ENCODE measurements at regions not wholly inside any gene's neighbourhood (a gene's known extent, or its start where the extent isn't known, plus 50 kb on each side); places are given as distances from the start of the nearest gene placed in this dataset.
A peak's percentile ranks its signal among the peaks of the same experiment; 100 is the strongest.

DNA sequence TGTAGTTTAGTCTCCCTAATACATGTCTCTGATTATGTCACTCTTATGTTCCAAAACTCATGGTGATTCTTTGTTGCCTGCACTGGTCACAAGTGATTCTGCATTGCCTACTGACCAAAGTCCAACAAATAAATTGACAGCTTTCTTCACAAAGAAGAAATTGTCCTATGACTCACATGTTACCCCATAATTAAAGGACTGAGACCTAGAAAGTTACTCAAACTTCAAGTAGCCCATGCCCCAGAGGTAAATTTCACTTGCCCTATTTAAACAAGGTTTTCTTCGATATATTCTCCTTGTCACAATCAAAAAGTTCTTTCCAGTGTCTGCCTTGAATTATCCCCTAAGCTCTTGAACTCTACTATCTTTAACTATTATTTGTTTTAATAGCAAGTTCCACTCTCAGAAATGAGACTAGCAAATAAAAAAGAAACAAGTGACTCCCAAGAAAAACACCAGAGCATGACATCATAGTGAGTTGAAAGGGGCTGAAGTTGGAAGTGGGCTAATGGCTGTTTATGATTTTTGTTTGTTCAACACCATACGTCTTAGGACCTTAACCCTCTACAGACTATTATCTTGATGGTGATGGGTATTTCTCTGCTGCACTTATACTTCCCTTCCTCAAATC, 94.5 kb upstream of the BLID start:
- Histone ChIP-seq H3K27ac (ENCODE audit: low read depth in 2 of 2, low read length in 2 of 2) (no peak overlapping the region), H3K4me3 (ENCODE audit: low read length in 2 of 2) (no peak overlapping the region), H3K27me3 (ENCODE audit: control insufficient read depth in 2 of 2, insufficient read depth in 2 of 2, low read length in 2 of 2) (no peaks in the 10 kb centered on the region), H3K9me3 (ENCODE audit: control insufficient read depth in 2 of 2, low read length in 2 of 2) (no peaks in the 10 kb centered on the region), H3K36me3 (ENCODE audit: control insufficient read depth in 2 of 2, insufficient read depth in 2 of 2, low read length in 2 of 2) (no peaks in the 10 kb centered on the region), H3K9ac (ENCODE audit: low read depth in 1 of 2, low read length in 2 of 2) (no peak overlapping the region), H3K4me1 (ENCODE audit: control insufficient read depth in 2 of 2, insufficient read depth in 2 of 2, low read length in 2 of 2) (no peaks in the 10 kb centered on the region)

DNA sequence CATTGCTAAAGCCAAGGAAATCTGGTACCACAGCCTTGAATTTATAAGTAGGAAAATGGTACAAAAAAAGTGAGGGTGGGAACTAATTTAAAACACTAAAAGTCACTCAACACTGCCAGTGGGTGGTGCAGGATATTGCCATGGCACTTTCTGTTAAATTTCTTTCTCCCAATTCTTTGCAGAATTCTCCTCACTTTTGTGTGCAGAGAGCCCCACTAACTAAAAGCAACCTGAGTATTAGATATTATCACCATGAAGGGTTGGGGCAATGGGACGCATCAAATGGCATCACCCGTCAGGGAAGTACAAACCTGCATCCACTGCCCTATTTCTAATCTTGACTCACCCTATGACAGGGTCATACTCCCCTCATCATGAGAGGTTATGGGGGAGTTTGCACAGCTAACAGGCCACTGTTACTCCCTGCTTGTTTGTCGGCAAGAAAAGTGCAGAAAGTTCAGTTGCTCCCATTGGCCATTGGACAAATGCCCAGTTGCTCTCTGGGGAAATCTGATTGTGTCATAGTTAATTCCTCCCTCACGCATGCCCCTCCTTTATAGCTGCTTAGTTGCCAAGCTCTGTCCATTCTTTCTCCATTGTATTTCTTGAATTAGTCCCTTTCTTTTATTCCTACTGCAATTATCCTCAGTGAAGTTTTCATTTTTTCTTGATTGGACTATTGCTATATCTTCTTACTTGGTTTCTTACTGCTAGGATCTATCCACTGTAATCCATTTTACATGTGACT, 93.8 kb upstream of the BLID start:
- H3K4me3 ChIP-seq (ENCODE audit: low read length in 2 of 2), result no peak overlapping the region
- H3K27ac ChIP-seq (ENCODE audit: low read depth in 2 of 2, low read length in 2 of 2), result no peak overlapping the region
- H3K27me3 ChIP-seq (ENCODE audit: control insufficient read depth in 2 of 2, insufficient read depth in 2 of 2, low read length in 2 of 2), result no peaks in the 10 kb centered on the region
- H3K9me3 ChIP-seq (ENCODE audit: control insufficient read depth in 2 of 2, low read length in 2 of 2), result no peaks in the 10 kb centered on the region
- H3K9ac ChIP-seq (ENCODE audit: low read depth in 1 of 2, low read length in 2 of 2), result no peak overlapping the region
- H3K4me1 ChIP-seq (ENCODE audit: control insufficient read depth in 2 of 2, insufficient read depth in 2 of 2, low read length in 2 of 2), result no peaks in the 10 kb centered on the region
- H3K36me3 ChIP-seq (ENCODE audit: control insufficient read depth in 2 of 2, insufficient read depth in 2 of 2, low read length in 2 of 2), result no peaks in the 10 kb centered on the region

DNA sequence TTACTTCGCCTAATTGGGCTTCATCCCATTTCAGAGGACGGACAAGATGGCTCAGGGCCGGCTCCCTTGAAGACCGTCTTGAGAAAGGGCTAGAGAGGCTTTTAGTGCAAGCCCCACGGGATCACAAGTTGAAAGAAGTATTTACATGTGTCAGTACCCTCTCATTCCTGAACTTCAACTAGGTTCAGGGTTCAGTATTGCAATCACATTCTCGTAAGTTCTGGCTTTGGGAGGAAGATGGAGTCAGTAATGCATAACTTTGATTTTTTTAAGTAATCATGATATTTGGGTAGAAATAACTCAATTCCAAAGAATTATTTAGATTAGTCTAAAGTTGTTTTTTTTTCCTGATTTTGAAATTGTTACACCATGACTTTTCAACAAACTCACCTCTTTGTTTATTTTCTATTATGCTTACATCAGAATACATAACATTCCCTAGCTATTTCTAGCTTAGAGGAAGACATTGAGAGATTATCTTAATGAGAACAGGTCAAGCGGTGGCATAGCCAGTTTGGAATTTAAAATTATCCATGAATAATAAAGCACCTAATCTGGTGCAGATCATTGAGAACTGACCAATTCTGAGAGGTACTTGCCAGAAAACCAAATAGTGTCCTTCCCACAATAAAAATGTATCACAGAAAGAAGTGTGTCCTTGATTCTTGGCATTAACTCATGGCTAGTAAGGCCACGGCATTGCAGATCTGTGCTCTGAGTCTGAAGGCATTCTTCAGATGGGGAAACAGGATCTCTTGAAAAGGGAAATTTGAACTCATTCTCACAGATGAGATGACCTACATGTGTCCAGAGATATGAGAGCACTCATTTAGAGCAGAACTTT, 92.1 kb upstream of the BLID start:
- Histone ChIP-seq H3K9ac (ENCODE audit: low read depth in 1 of 2, low read length in 2 of 2) (no peak overlapping the region), H3K27ac (ENCODE audit: low read depth in 2 of 2, low read length in 2 of 2) (no peak overlapping the region), H3K36me3 (ENCODE audit: control insufficient read depth in 2 of 2, insufficient read depth in 2 of 2, low read length in 2 of 2) (no peaks in the 10 kb centered on the region), H3K4me1 (ENCODE audit: control insufficient read depth in 2 of 2, insufficient read depth in 2 of 2, low read length in 2 of 2) (peaks cover 0 to 1% of the 10 kb centered on the region in 2 donors), H3K4me3 (ENCODE audit: low read length in 2 of 2) (no peak overlapping the region), H3K27me3 (ENCODE audit: control insufficient read depth in 2 of 2, insufficient read depth in 2 of 2, low read length in 2 of 2) (peaks cover 0 to 3% of the 10 kb centered on the region in 2 donors), H3K9me3 (ENCODE audit: control insufficient read depth in 2 of 2, low read length in 2 of 2) (no peaks in the 10 kb centered on the region)

DNA sequence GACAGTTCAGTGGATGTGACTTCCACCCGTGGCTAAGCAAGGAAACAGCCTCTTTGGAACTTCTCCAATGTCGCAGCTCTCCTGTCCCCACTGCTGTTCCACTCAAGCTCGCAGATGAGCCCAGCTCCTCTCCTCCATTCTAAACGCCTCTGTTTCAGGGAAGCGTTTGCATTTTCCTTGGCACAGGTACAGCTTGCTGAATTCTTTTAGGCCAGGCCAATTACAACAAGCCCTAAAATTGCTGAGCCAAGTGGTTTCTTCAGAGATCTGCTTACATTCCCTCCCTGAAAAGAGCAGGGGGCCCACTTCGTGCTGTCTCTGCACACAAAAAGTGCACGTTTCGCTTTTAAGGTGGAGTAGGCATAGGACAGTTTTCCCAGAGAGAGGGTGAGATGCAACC, 91.5 kb upstream of the BLID start:
- Histone ChIP-seq H3K4me3 (ENCODE audit: low read length in 2 of 2) (no peak overlapping the region), H3K36me3 (ENCODE audit: control insufficient read depth in 2 of 2, insufficient read depth in 2 of 2, low read length in 2 of 2) (no peaks in the 10 kb centered on the region), H3K27me3 (ENCODE audit: control insufficient read depth in 2 of 2, insufficient read depth in 2 of 2, low read length in 2 of 2) (peaks cover 0 to 4% of the 10 kb centered on the region in 2 donors), H3K9ac (ENCODE audit: low read depth in 1 of 2, low read length in 2 of 2) (no peak overlapping the region), H3K9me3 (ENCODE audit: control insufficient read depth in 2 of 2, low read length in 2 of 2) (no peaks in the 10 kb centered on the region), H3K4me1 (ENCODE audit: control insufficient read depth in 2 of 2, insufficient read depth in 2 of 2, low read length in 2 of 2) (peaks cover 0 to 6% of the 10 kb centered on the region in 2 donors), H3K27ac (ENCODE audit: low read depth in 2 of 2, low read length in 2 of 2) (no peak overlapping the region)

DNA sequence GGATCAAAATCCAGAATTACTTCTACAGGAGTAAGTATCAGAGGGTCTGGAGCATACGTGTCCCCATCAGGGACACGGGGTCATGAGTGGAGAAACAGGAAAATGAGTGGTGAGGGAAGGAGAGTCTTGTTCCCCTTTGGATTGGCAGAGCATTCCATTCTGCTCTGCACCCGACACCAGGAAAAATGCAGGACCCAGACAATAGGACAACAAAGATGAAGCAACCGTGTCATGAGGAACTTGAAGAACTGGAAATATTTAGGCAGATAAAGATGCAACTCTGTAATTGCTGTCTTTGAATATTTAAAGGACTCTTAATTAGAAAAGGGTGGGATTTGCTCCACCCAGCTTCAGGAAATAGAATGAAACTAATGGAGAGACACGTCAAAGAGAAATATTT, 89.0 kb upstream of the BLID start:
- Histone ChIP-seq H3K9ac (ENCODE audit: low read depth in 1 of 2, low read length in 2 of 2) (no peak overlapping the region), H3K4me1 (ENCODE audit: control insufficient read depth in 2 of 2, insufficient read depth in 2 of 2, low read length in 2 of 2) (peaks cover 0 to 12% of the 10 kb centered on the region in 2 donors), H3K4me3 (ENCODE audit: low read length in 2 of 2) (no peak overlapping the region), H3K27ac (ENCODE audit: low read depth in 2 of 2, low read length in 2 of 2) (no peak overlapping the region), H3K36me3 (ENCODE audit: control insufficient read depth in 2 of 2, insufficient read depth in 2 of 2, low read length in 2 of 2) (no peaks in the 10 kb centered on the region), H3K27me3 (ENCODE audit: control insufficient read depth in 2 of 2, insufficient read depth in 2 of 2, low read length in 2 of 2) (peaks cover 0 to 4% of the 10 kb centered on the region in 2 donors), H3K9me3 (ENCODE audit: control insufficient read depth in 2 of 2, low read length in 2 of 2) (no peaks in the 10 kb centered on the region)

DNA sequence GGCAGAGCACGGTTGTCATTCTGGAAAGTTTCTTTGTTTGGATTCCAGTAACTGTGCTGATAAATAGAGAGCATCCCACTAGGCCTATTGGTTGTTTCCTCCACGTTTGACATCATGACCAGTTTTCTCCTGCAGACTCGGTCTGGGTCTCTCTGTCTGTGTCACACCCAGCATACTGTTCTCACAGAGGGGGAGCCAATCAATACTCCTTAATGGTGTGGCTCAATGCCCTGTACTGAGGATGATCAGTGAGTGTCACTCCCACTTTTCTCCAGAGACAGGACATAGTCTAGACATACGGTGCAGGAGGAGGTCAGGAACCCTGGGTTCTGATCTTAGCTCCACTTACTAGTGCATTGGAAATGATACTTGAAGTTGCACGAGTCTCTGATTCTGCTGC, 88.2 kb upstream of the BLID start:
- Histone ChIP-seq H3K27ac (ENCODE audit: low read depth in 2 of 2, low read length in 2 of 2) (no peak overlapping the region), H3K9ac (ENCODE audit: low read depth in 1 of 2, low read length in 2 of 2) (no peak overlapping the region), H3K9me3 (ENCODE audit: control insufficient read depth in 2 of 2, low read length in 2 of 2) (no peaks in the 10 kb centered on the region), H3K27me3 (ENCODE audit: control insufficient read depth in 2 of 2, insufficient read depth in 2 of 2, low read length in 2 of 2) (peaks cover 0 to 4% of the 10 kb centered on the region in 2 donors), H3K36me3 (ENCODE audit: control insufficient read depth in 2 of 2, insufficient read depth in 2 of 2, low read length in 2 of 2) (no peaks in the 10 kb centered on the region), H3K4me1 (ENCODE audit: control insufficient read depth in 2 of 2, insufficient read depth in 2 of 2, low read length in 2 of 2) (peaks cover 0 to 12% of the 10 kb centered on the region in 2 donors), H3K4me3 (ENCODE audit: low read length in 2 of 2) (no peak overlapping the region)

DNA sequence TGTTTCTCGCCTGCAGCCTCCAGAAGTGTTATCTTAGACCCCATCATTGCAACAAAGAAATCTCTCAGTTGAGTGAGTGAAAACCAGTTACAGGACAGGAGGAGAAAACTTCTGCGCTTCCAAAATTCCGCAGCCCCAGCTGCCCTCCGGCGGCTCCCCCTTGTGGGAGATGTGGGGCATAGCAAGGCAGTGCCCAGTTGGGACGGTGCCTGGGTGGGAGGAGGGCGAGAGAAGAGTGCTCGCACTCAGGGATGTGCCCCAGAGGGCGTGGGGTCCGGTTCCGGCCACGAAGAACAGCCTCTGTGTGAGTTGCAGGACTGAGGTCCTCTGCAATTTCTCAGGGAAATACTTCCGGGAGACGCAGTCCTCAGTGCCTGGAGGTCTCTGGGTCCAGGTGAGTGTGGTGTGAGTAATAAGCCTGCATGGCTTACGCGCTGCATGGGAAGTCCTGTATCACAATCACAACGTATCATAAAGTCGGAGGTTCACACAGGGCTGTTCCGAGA, 87.0 kb upstream of the BLID start:
- peak overlapping the region; percentile 53 to 61 for H3K4me3 ChIP-seq (ENCODE audit: low read length in 2 of 2)
- H3K9me3 ChIP-seq (ENCODE audit: control insufficient read depth in 2 of 2, low read length in 2 of 2), result no peaks in the 10 kb centered on the region
- peaks cover 0 to 4% of the 10 kb centered on the region in 2 donors for H3K27me3 ChIP-seq (ENCODE audit: control insufficient read depth in 2 of 2, insufficient read depth in 2 of 2, low read length in 2 of 2)
- H3K9ac ChIP-seq (ENCODE audit: low read depth in 1 of 2, low read length in 2 of 2), result peak overlapping the region in 1 of 2 donors; percentile 46
- peak overlapping the region in 1 of 2 donors; percentile 23 for H3K27ac ChIP-seq (ENCODE audit: low read depth in 2 of 2, low read length in 2 of 2)
- peaks cover 0 to 12% of the 10 kb centered on the region in 2 donors for H3K4me1 ChIP-seq (ENCODE audit: control insufficient read depth in 2 of 2, insufficient read depth in 2 of 2, low read length in 2 of 2)
- H3K36me3 ChIP-seq (ENCODE audit: control insufficient read depth in 2 of 2, insufficient read depth in 2 of 2, low read length in 2 of 2), result no peaks in the 10 kb centered on the region

DNA sequence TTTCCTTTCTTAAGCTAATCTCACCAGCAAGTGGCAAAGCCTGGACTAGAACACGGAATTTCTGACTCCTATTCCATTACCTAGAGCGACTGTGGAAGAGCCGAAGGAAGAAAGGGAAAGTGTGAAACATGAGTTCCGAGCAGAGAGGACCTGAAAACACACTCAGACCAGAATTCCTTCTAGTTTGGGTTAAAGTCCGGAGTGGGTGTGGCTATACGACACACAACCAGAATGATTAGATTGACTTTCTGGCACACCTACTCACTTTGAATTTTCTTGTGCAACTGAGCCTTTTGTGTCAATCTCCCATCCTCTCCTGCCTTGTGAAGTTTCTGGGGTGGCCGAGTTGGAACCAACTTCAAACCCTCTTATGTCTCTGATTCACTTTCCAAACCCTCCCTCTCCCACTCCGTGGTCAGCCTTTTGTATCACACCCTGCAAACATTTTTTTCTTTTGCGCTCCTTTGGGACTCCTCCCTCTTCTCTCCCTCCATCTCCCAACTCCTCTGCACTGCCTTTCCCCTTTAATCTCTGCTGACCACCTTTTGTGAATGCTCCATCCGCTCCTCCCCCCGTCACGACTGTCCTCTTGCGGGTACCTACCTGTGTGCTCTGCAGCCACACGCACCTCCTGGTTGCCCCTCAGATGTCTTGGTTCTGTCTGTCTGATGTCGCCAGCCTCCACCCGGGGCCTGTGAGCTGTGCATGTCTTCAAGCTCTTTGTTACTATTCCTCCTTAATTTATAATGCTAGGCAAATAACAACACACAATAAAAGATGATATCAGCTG, 86.3 kb upstream of the BLID start:
- peak overlapping the region in 1 of 2 donors; percentile 46 for H3K9ac ChIP-seq (ENCODE audit: low read depth in 1 of 2, low read length in 2 of 2)
- H3K4me1 ChIP-seq (ENCODE audit: control insufficient read depth in 2 of 2, insufficient read depth in 2 of 2, low read length in 2 of 2), result peaks cover 0 to 12% of the 10 kb centered on the region in 2 donors
- H3K4me3 ChIP-seq (ENCODE audit: low read length in 2 of 2), result peak overlapping the region; percentile 53 to 61
- no peaks in the 10 kb centered on the region for H3K36me3 ChIP-seq (ENCODE audit: control insufficient read depth in 2 of 2, insufficient read depth in 2 of 2, low read length in 2 of 2)
- H3K9me3 ChIP-seq (ENCODE audit: control insufficient read depth in 2 of 2, low read length in 2 of 2), result no peaks in the 10 kb centered on the region
- H3K27me3 ChIP-seq (ENCODE audit: control insufficient read depth in 2 of 2, insufficient read depth in 2 of 2, low read length in 2 of 2), result peaks cover 0 to 4% of the 10 kb centered on the region in 2 donors
- H3K27ac ChIP-seq (ENCODE audit: low read depth in 2 of 2, low read length in 2 of 2), result peak overlapping the region; percentile 23 to 27

DNA sequence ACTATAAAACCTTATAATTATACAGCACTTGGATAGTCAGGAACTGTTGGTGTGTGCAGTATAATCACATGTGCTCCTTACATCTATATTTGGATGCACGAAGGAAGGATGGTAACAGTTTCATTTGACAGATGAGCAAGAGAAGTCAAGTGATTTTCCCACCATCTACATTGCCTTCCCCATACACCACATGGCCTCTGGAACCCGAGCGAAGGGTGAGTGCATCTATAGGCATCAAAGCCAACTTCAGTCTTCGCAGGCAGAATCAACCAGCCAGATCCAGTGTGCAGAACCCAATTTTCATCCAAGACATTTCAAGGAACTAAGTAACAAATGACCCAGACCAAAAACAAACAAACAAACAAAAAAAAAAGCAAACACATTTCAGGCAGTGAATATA, 85.1 kb upstream of the BLID start:
- no peak overlapping the region for H3K9ac ChIP-seq (ENCODE audit: low read depth in 1 of 2, low read length in 2 of 2)
- no peak overlapping the region for H3K4me3 ChIP-seq (ENCODE audit: low read length in 2 of 2)
- peaks cover 0 to 12% of the 10 kb centered on the region in 2 donors for H3K4me1 ChIP-seq (ENCODE audit: control insufficient read depth in 2 of 2, insufficient read depth in 2 of 2, low read length in 2 of 2)
- H3K9me3 ChIP-seq (ENCODE audit: control insufficient read depth in 2 of 2, low read length in 2 of 2), result no peaks in the 10 kb centered on the region
- H3K36me3 ChIP-seq (ENCODE audit: control insufficient read depth in 2 of 2, insufficient read depth in 2 of 2, low read length in 2 of 2), result no peaks in the 10 kb centered on the region
- no peak overlapping the region for H3K27ac ChIP-seq (ENCODE audit: low read depth in 2 of 2, low read length in 2 of 2)
- peaks cover 0 to 4% of the 10 kb centered on the region in 2 donors for H3K27me3 ChIP-seq (ENCODE audit: control insufficient read depth in 2 of 2, insufficient read depth in 2 of 2, low read length in 2 of 2)

Data from mucosa of rectum (tissue), 2 donors.